ENCODE measurements at regions not wholly inside any gene's neighbourhood (a gene's known extent, or its start where the extent isn't known, plus 50 kb on each side); places are given as distances from the start of the nearest gene placed in this dataset.

DNA sequence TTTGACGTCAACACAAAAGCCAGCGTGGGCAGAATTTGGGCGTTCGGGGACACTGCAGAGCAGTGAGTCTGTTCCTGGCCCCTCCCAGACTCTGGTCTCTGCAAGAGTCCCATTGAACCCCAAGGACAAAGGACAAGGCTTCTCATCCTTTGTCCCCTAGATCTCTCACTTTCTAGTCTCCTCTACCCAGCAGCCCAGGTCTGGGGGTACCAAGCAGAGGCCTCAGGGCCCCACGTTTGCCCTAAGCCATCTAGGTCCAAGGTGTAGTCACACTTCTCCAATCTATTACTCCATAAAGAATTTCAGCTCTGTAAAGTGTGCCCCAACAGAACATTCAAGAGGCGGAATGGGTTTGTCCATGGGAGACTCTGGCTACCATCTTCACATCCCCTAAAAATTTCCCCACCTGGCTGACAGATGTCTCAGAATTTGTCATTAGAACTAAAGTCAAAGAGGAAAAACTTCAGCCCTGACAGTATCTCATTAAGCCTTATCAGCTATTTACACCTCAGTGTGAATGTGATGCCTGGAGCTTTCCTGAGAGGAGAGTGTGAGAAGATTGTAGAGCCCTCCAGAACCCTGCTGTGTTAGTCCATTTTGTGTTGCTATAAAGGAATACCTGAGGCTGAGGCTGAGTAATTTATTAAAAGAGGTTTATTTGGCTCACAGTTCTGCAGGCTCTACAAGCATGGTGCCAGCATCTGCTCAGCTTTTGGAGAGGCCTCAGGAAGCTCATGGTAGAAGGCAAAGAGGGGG, 81.4 kb upstream of the HABP2 start:
- H3K79me1 ChIP-seq (ENCODE audit: low read depth, low read length) = no peaks in the 10 kb centered on the region
- no peak overlapping the region for H3K9ac ChIP-seq (ENCODE audit: low read depth, low read length, poor library complexity)
- no peak overlapping the region for H2BK5ac ChIP-seq (ENCODE audit: low read length)
- H2AK5ac ChIP-seq (ENCODE audit: low read depth, low read length) = no peak overlapping the region
- peaks cover 0 to 3% of the 10 kb centered on the region in 2 donors for H3K9me3 ChIP-seq (replicated peaks in 1 of 2; ENCODE audit: control insufficient read depth in 2 of 2, insufficient read depth in 1 of 2, low read depth in 1 of 2, low read length in 2 of 2)
- H2BK12ac ChIP-seq (ENCODE audit: low read length) = no peak overlapping the region
- no peak overlapping the region for H2AFZ ChIP-seq (ENCODE audit: low read length)
- no peak overlapping the region for H3K27ac ChIP-seq (replicated peaks; ENCODE audit: low read length)
- no peak overlapping the region for H3K4me2 ChIP-seq (ENCODE audit: insufficient read depth, low read length, poor library complexity, severe bottlenecking)
- H3K14ac ChIP-seq (ENCODE audit: low read length) = no peak overlapping the region
- no peak overlapping the region for H4K91ac ChIP-seq (ENCODE audit: low read depth, low read length, poor library complexity)
- no peaks in the 10 kb centered on the region for H3K36me3 ChIP-seq (replicated peaks in 1 of 2; ENCODE audit: control insufficient read depth in 2 of 2, insufficient read depth in 2 of 2, low read length in 2 of 2)
- H2BK120ac ChIP-seq (ENCODE audit: low read depth, low read length) = no peak overlapping the region
- H3K27me3 ChIP-seq (ENCODE audit: control insufficient read depth in 3 of 3, insufficient read depth in 3 of 3, low read depth in 1 of 3, low read length in 3 of 3) = no peaks in the 10 kb centered on the region
- H4K8ac ChIP-seq (ENCODE audit: low read depth, low read length) = no peak overlapping the region
- H3K18ac ChIP-seq (ENCODE audit: low read length) = no peak overlapping the region
- no peak overlapping the region for H3K4ac ChIP-seq (ENCODE audit: low read length)
- no peak for DNase-seq (ENCODE audit: low spot score)
- WGBS, 2 donors (ENCODE audit: extremely low coverage in 2 of 2, insufficient read length in 2 of 2, insufficient replicate concordance in 1 of 2) = no CpG with 5 or more reads among the region's 6 CpGs
- H3K4me1 ChIP-seq (ENCODE audit: control insufficient read depth in 2 of 2, insufficient read depth in 1 of 2, low read depth in 1 of 2, low read length in 2 of 2) = peaks cover 0 to 4% of the 10 kb centered on the region in 2 donors
- H3K4me3 ChIP-seq (ENCODE audit: low read length in 2 of 2) = no peak overlapping the region
- no peak overlapping the region for H3K23ac ChIP-seq (ENCODE audit: low read depth, low read length, poor library complexity)
- no peak overlapping the region for H2BK15ac ChIP-seq (ENCODE audit: low read length)

DNA sequence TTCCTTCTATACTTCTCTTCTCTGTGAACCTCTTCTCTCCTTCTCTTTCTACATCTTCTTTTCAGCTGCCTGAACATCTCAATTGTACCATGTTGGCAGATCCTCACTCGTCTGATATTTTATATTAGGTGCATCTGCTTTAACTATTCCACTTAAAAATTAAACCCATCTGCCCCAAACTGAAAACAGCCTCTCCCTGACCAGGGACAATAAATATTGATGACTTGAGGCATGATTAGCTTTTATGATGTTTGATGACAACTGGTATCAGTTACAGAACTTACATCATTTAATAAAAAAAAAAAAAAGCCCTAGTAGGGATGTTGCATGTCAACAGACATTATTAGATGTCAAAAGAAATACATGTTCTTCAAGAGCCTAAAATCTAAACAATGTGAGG, 79.8 kb upstream of the HABP2 start:
- H3K4ac ChIP-seq (ENCODE audit: low read length) = no peak overlapping the region
- H2AK5ac ChIP-seq (ENCODE audit: low read depth, low read length) = no peak overlapping the region
- H2BK5ac ChIP-seq (ENCODE audit: low read length) = no peak overlapping the region
- no peak for DNase-seq (ENCODE audit: low spot score)
- H3K27ac ChIP-seq (replicated peaks; ENCODE audit: low read length) = no peak overlapping the region
- no peak overlapping the region for H3K9ac ChIP-seq (ENCODE audit: low read depth, low read length, poor library complexity)
- no peak overlapping the region for H2BK15ac ChIP-seq (ENCODE audit: low read length)
- peaks cover 0 to 3% of the 10 kb centered on the region in 2 donors for H3K9me3 ChIP-seq (replicated peaks in 1 of 2; ENCODE audit: control insufficient read depth in 2 of 2, insufficient read depth in 1 of 2, low read depth in 1 of 2, low read length in 2 of 2)
- no peak overlapping the region for H3K23ac ChIP-seq (ENCODE audit: low read depth, low read length, poor library complexity)
- no CpG with 5 or more reads among the region's 1 CpG for WGBS, 2 donors (ENCODE audit: extremely low coverage in 2 of 2, insufficient read length in 2 of 2, insufficient replicate concordance in 1 of 2)
- no peak overlapping the region for H3K14ac ChIP-seq (ENCODE audit: low read length)
- H3K4me3 ChIP-seq (ENCODE audit: low read length in 2 of 2) = no peak overlapping the region
- no peaks in the 10 kb centered on the region for H3K36me3 ChIP-seq (replicated peaks in 1 of 2; ENCODE audit: control insufficient read depth in 2 of 2, insufficient read depth in 2 of 2, low read length in 2 of 2)
- no peak overlapping the region for H4K91ac ChIP-seq (ENCODE audit: low read depth, low read length, poor library complexity)
- H3K18ac ChIP-seq (ENCODE audit: low read length) = no peak overlapping the region
- H2AFZ ChIP-seq (ENCODE audit: low read length) = no peak overlapping the region
- peaks cover 0 to 7% of the 10 kb centered on the region in 2 donors for H3K4me1 ChIP-seq (ENCODE audit: control insufficient read depth in 2 of 2, insufficient read depth in 1 of 2, low read depth in 1 of 2, low read length in 2 of 2)
- H3K27me3 ChIP-seq (ENCODE audit: control insufficient read depth in 3 of 3, insufficient read depth in 3 of 3, low read depth in 1 of 3, low read length in 3 of 3) = no peaks in the 10 kb centered on the region
- no peak overlapping the region for H3K4me2 ChIP-seq (ENCODE audit: insufficient read depth, low read length, poor library complexity, severe bottlenecking)
- H3K79me1 ChIP-seq (ENCODE audit: low read depth, low read length) = no peaks in the 10 kb centered on the region
- H4K8ac ChIP-seq (ENCODE audit: low read depth, low read length) = no peak overlapping the region
- no peak overlapping the region for H2BK12ac ChIP-seq (ENCODE audit: low read length)
- no peak overlapping the region for H2BK120ac ChIP-seq (ENCODE audit: low read depth, low read length)

DNA sequence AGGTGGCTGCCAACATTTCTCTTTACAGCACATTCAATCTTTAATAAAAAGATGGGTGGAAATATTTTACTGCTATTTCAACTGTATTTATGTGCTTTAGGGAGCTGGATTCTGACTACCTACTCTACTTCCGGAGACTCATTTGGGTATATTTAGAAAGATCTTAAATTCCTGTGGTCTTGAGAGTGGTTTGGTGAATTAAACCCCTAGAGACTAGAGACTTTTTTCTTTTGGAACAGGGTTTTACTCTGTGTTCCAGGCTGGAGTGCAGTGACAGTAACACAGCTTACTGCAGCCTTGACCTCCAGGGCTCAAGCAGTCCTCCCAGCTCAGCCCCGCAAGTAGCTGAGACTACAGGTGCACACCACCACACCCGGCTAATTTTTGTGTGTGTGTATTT, 79.0 kb upstream of the HABP2 start:
- Histone ChIP-seq H3K79me1 (ENCODE audit: low read depth, low read length) (no peaks in the 10 kb centered on the region), H4K8ac (ENCODE audit: low read depth, low read length) (no peak overlapping the region), H3K27me3 (ENCODE audit: control insufficient read depth in 3 of 3, insufficient read depth in 3 of 3, low read depth in 1 of 3, low read length in 3 of 3) (no peaks in the 10 kb centered on the region), H3K4me1 (ENCODE audit: control insufficient read depth in 2 of 2, insufficient read depth in 1 of 2, low read depth in 1 of 2, low read length in 2 of 2) (peaks cover 0 to 7% of the 10 kb centered on the region in 2 donors), H3K4ac (ENCODE audit: low read length) (no peak overlapping the region), H3K9ac (ENCODE audit: low read depth, low read length, poor library complexity) (no peak overlapping the region), H2BK15ac (ENCODE audit: low read length) (no peak overlapping the region), H2AK5ac (ENCODE audit: low read depth, low read length) (no peak overlapping the region), H2BK120ac (ENCODE audit: low read depth, low read length) (no peak overlapping the region), H3K18ac (ENCODE audit: low read length) (no peak overlapping the region), H4K91ac (ENCODE audit: low read depth, low read length, poor library complexity) (no peak overlapping the region), H3K27ac (replicated peaks; ENCODE audit: low read length) (no peak overlapping the region), H3K14ac (ENCODE audit: low read length) (no peak overlapping the region), H2BK5ac (ENCODE audit: low read length) (no peak overlapping the region), H3K36me3 (replicated peaks in 1 of 2; ENCODE audit: control insufficient read depth in 2 of 2, insufficient read depth in 2 of 2, low read length in 2 of 2) (no peaks in the 10 kb centered on the region), H2BK12ac (ENCODE audit: low read length) (no peak overlapping the region), H3K23ac (ENCODE audit: low read depth, low read length, poor library complexity) (no peak overlapping the region), H2AFZ (ENCODE audit: low read length) (no peak overlapping the region), H3K4me3 (ENCODE audit: low read length in 2 of 2) (no peak overlapping the region), H3K9me3 (replicated peaks in 1 of 2; ENCODE audit: control insufficient read depth in 2 of 2, insufficient read depth in 1 of 2, low read depth in 1 of 2, low read length in 2 of 2) (peaks cover 0 to 3% of the 10 kb centered on the region in 2 donors), H3K4me2 (ENCODE audit: insufficient read depth, low read length, poor library complexity, severe bottlenecking) (no peak overlapping the region)
- no CpG with 5 or more reads among the region's 3 CpGs for WGBS, 2 donors (ENCODE audit: extremely low coverage in 2 of 2, insufficient read length in 2 of 2, insufficient replicate concordance in 1 of 2)
- DNase-seq (ENCODE audit: low spot score) = no peak

DNA sequence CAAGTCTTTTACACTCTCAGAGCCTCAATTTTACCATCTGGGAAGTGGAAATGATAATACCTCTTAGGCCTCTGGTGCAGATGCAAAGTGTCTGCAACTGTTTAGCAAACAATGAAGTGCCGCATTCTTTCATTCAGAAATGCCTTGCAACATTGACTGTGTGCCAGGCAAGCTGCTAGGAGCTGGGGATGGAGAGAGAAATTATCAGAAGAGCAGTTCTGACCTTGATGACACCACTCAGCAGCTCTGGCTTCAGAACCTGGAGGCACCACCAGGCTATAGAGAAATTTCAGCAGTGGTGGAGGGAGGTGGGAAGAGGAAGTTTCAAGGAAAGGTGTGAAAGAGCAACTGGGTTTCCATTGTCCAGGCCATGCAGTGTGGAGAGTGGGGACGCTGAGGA, 78.1 kb upstream of the HABP2 start:
- Histone ChIP-seq H3K27ac (replicated peaks; ENCODE audit: low read length) (no peak overlapping the region), H2BK120ac (ENCODE audit: low read depth, low read length) (no peak overlapping the region), H3K79me1 (ENCODE audit: low read depth, low read length) (no peaks in the 10 kb centered on the region), H3K4ac (ENCODE audit: low read length) (no peak overlapping the region), H3K36me3 (replicated peaks in 1 of 2; ENCODE audit: control insufficient read depth in 2 of 2, insufficient read depth in 2 of 2, low read length in 2 of 2) (no peaks in the 10 kb centered on the region), H3K27me3 (ENCODE audit: control insufficient read depth in 3 of 3, insufficient read depth in 3 of 3, low read depth in 1 of 3, low read length in 3 of 3) (no peaks in the 10 kb centered on the region), H3K4me1 (ENCODE audit: control insufficient read depth in 2 of 2, insufficient read depth in 1 of 2, low read depth in 1 of 2, low read length in 2 of 2) (peaks cover 0 to 7% of the 10 kb centered on the region in 2 donors), H2AFZ (ENCODE audit: low read length) (no peak overlapping the region), H3K4me3 (ENCODE audit: low read length in 2 of 2) (no peak overlapping the region), H3K9me3 (replicated peaks in 1 of 2; ENCODE audit: control insufficient read depth in 2 of 2, insufficient read depth in 1 of 2, low read depth in 1 of 2, low read length in 2 of 2) (peaks cover 4 to 7% of the 10 kb centered on the region in 2 donors), H2BK5ac (ENCODE audit: low read length) (no peak overlapping the region), H3K4me2 (ENCODE audit: insufficient read depth, low read length, poor library complexity, severe bottlenecking) (no peak overlapping the region), H4K91ac (ENCODE audit: low read depth, low read length, poor library complexity) (no peak overlapping the region), H2BK15ac (ENCODE audit: low read length) (no peak overlapping the region), H2BK12ac (ENCODE audit: low read length) (no peak overlapping the region), H2AK5ac (ENCODE audit: low read depth, low read length) (no peak overlapping the region), H3K18ac (ENCODE audit: low read length) (no peak overlapping the region), H4K8ac (ENCODE audit: low read depth, low read length) (no peak overlapping the region), H3K9ac (ENCODE audit: low read depth, low read length, poor library complexity) (no peak overlapping the region), H3K14ac (ENCODE audit: low read length) (no peak overlapping the region), H3K23ac (ENCODE audit: low read depth, low read length, poor library complexity) (no peak overlapping the region)
- DNase-seq (ENCODE audit: low spot score) = no peak
- WGBS, 2 donors (ENCODE audit: extremely low coverage in 2 of 2, insufficient read length in 2 of 2, insufficient replicate concordance in 1 of 2) = no CpG with 5 or more reads among the region's 2 CpGs

Measured in neuronal stem cell (in vitro differentiated cells).